K562 (cell line): ENCODE measurements at regions not wholly inside any gene's neighbourhood (a gene's known extent, or its start where the extent isn't known, plus 50 kb on each side); places are given as distances from the start of the nearest gene placed in this dataset.

Experiments
- ATAC-seq: fragments of 200-7000 bp; cut with Tn5 transposase; 3 replicates; pipeline ENCODE4 v1.9.1; 2020; ENCODE audit warnings: moderate library complexity
- BruUV-seq: library from RNA; stranded (reverse); fragments of 400-500 nt; replicated peaks from 2 replicates; lab custom pipeline; 2021; lab: Mats Ljungman, UMichigan
- CTCF ChIA-PET: fragments of 300-600 bp; formaldehyde crosslinking; extraction: SDS; loops from one replicate; lab custom pipeline; 2021; ENCODE audit warnings: low intra/inter-chr PET ratio; lab: Yijun Ruan, JAX
- POLR2A ChIA-PET: fragments of 300-600, 350-650 bp; sonication (Branson Sonifier 250); formaldehyde crosslinking; extraction: SDS; loops from one replicate; lab custom pipeline; 2021; ENCODE audit warnings: antibody characterized with exemption, inconsistent platforms; lab: Yijun Ruan, JAX
- DNase-seq, 4 experiments: peaks; one replicate each; pipeline versions ENCODE4 v3.0.0 to v3.0.0-alpha.2; 2011 to 2018; ENCODE audit warnings: low spot score in 3 of 4, mixed read lengths in 3 of 4; ENCODE audit errors: extremely low read depth in 1 of 4
- FAIRE-seq: peaks from 2 replicates; lab custom pipeline; 2011; peaks lifted over from hg19 to GRCh38; lab: Jason Lieb, UNC
- H2AFZ ChIP-seq: 2 replicates; pipeline ENCODE4 v1.6.0; 2011; ENCODE audit warnings: low read depth, low read length, control low read depth, inconsistent platforms
- H3K27ac ChIP-seq: fragments of 200-600 bp; 3 replicates; pipeline ENCODE4 v1.8.0; 2011; ENCODE audit warnings: low read depth, mild to moderate bottlenecking, control low read depth, inconsistent platforms, low read length, moderate library complexity, mixed read lengths; ENCODE audit errors: extremely low read depth
- H3K27me3 ChIP-seq, 2 experiments: fragments of 300-600 bp in 1 of 2; 2 replicates in 1 of 2; 3 replicates in 1 of 2; pipeline versions ENCODE4 v1.6.0 to v1.8.0; 2011; ENCODE audit warnings: inconsistent platforms in 2 of 2, low read length in 2 of 2, mild to moderate bottlenecking in 1 of 2, mixed read lengths in 1 of 2, moderate library complexity in 1 of 2; ENCODE audit not compliant: control insufficient read depth in 2 of 2, insufficient read depth in 2 of 2
- H3K36me3 ChIP-seq: fragments of 300-600 bp; 3 replicates; pipeline ENCODE4 v1.8.0; 2011; ENCODE audit warnings: mild to moderate bottlenecking, low read length, inconsistent platforms; ENCODE audit not compliant: control insufficient read depth, insufficient read depth
- H3K4me1 ChIP-seq, 2 experiments: fragments of 200-600 bp in 1 of 2; replicated peaks in 1 of 2; 2 replicates in 1 of 2; 3 replicates in 1 of 2; pipeline versions ENCODE4 v1.5.1 to v1.8.0; 2011; ENCODE audit warnings: inconsistent platforms in 2 of 2, low read length in 2 of 2, mild to moderate bottlenecking in 1 of 2, mixed read lengths in 1 of 2, moderate library complexity in 1 of 2; ENCODE audit not compliant: control insufficient read depth in 2 of 2, insufficient read depth in 2 of 2
- H3K4me2 ChIP-seq: 2 replicates; pipeline ENCODE4 v1.6.1; 2011; ENCODE audit warnings: low read length, control low read depth, inconsistent platforms, mixed read lengths; ENCODE audit not compliant: insufficient read depth
- H3K4me3 ChIP-seq: fragments of 200-600 bp; sonication (generic), shearing (Covaris generic); 2 replicates; pipeline ENCODE4 v1.5.1; 2016; ENCODE audit warnings: control low read depth, inconsistent platforms
- H3K79me2 ChIP-seq: fragments of 200-600 bp; 3 replicates; pipeline ENCODE4 v1.8.0; 2011; ENCODE audit warnings: low read length, inconsistent platforms; ENCODE audit not compliant: control insufficient read depth, insufficient read depth
- H3K9ac ChIP-seq, 2 experiments: 2 replicates each; pipeline versions ENCODE4 v1.6.0 to v1.6.1; 2011; ENCODE audit warnings: low read depth in 2 of 2, low read length in 2 of 2, control low read depth in 1 of 2, inconsistent platforms in 1 of 2, mild to moderate bottlenecking in 1 of 2, mixed read lengths in 1 of 2; ENCODE audit not compliant: insufficient read depth in 1 of 2
- H3K9me1 ChIP-seq: one replicate; pipeline ENCODE4 v1.6.0; 2011; ENCODE audit warnings: inconsistent platforms, mild to moderate bottlenecking, low read length, moderate library complexity; ENCODE audit not compliant: control insufficient read depth, insufficient read depth
- H3K9me3 ChIP-seq: replicated peaks from 2 replicates; pipeline ENCODE4 v1.5.1; 2011; ENCODE audit warnings: low read depth, low read length, inconsistent platforms; ENCODE audit not compliant: control insufficient read depth, insufficient read depth
- H4K20me1 ChIP-seq: replicated peaks from 2 replicates; pipeline ENCODE4 v1.6.1; 2011; ENCODE audit warnings: low read length, inconsistent platforms, mixed read lengths; ENCODE audit not compliant: control insufficient read depth, insufficient read depth
- GABPB2 ChIP-seq: fragments of 250-450 bp; sonication (Bioruptor Pico); conservative IDR thresholded peaks from 2 replicates; pipeline ENCODE4 v1.5.1; 2021; ENCODE audit warnings: mild to moderate bottlenecking
- HNRNPL ChIP-seq: fragments of 200-400 bp; formaldehyde crosslinking; IDR thresholded peaks from 2 replicates; pipeline ENCODE4 v1.6.1; 2017; ENCODE audit warnings: low read depth, mild to moderate bottlenecking, low read length
- HNRNPLL ChIP-seq: fragments of 200-400 bp; formaldehyde crosslinking; IDR thresholded peaks from 2 replicates; pipeline ENCODE4 v1.6.1; 2017; ENCODE audit warnings: low read length, low read depth, mild to moderate bottlenecking; ENCODE audit not compliant: poor library complexity, severe bottlenecking
- NFATC3 ChIP-seq: fragments of 450-650 bp; IDR thresholded peaks from 2 replicates; pipeline ENCODE4 v1.6.1; 2017; ENCODE audit warnings: mild to moderate bottlenecking
- SIN3B ChIP-seq: fragments of 450-650 bp; IDR thresholded peaks from 2 replicates; pipeline ENCODE4 v1.6.1; 2017; ENCODE audit warnings: low read depth, mild to moderate bottlenecking, moderate library complexity
- TAF7 ChIP-seq: fragments of 450-650 bp; IDR thresholded peaks from 2 replicates; pipeline ENCODE4 v1.6.1; 2016; ENCODE audit warnings: missing genetic modification characterization, missing compliant biosample characterization
- U2AF1 ChIP-seq: fragments of 200-400 bp; formaldehyde crosslinking; optimal IDR thresholded peaks from 2 replicates; pipeline ENCODE3; 2017; ENCODE audit warnings: mild to moderate bottlenecking, low read depth, low read length, moderate library complexity
- ZNF12 ChIP-seq: sonication (generic); formaldehyde crosslinking; IDR thresholded peaks from 2 replicates; pipeline ENCODE4 v1.4.0; 2020; ENCODE audit warnings: mild to moderate bottlenecking, missing genetic modification reagents
- WGBS: fragments of 100-300 bp; shearing (Covaris generic); methylation state at CpG from one replicate; pipeline ENCODE4 v1.1.6; 2016; ENCODE audit warnings: low coverage, mixed read lengths; ENCODE audit not compliant: insufficient coverage; ENCODE audit errors: missing lambda C conversion rate; 5-methylcytosine and 5-hydroxymethylcytosine counted together
- in situ Hi-C: fragments of 300-500 bp; cut with MboI; formaldehyde crosslinking; loops from 4 replicates; pipeline ENCODE4 v1.15.0; 2018; ENCODE audit warnings: inconsistent platforms, mixed read lengths
- intact Hi-C: fragments of 100-400 bp; cut with micrococcal nuclease; formaldehyde crosslinking; loops from 2 replicates; pipeline ENCODE4 v1.14.2; 2022
- TF ChIP-seq, protein P1 (sequence below): conservative IDR thresholded peaks from 2 replicates; pipeline ENCODE4 v1.6.1; 2011; ENCODE audit warnings: low read depth, mild to moderate bottlenecking, low read length; ENCODE audit not compliant: control insufficient read depth

DNA sequence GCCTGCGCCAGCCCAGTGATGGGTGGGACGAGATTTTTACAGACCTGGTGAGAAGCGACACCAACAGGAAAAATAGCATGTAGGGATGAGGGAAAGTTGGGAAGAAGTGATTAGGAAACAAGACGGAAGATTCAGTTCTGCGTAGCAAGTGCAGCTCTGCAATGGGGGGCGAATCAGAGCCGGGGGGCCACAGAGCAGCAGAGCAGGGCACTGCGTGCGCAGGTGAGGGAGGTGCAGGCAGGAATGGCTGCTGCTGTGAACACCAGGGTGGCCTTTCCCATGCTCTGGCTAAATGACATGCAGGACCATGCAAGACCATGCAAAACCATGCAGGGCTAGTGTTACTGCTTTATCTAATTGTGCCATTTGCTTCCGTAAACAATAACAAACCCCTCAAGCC lies 442.7 kb upstream of the FRG1 start (continued):
- TF ChIP-seq, protein P1, sequence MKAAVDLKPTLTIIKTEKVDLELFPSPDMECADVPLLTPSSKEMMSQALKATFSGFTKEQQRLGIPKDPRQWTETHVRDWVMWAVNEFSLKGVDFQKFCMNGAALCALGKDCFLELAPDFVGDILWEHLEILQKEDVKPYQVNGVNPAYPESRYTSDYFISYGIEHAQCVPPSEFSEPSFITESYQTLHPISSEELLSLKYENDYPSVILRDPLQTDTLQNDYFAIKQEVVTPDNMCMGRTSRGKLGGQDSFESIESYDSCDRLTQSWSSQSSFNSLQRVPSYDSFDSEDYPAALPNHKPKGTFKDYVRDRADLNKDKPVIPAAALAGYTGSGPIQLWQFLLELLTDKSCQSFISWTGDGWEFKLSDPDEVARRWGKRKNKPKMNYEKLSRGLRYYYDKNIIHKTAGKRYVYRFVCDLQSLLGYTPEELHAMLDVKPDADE: no peak

DNA sequence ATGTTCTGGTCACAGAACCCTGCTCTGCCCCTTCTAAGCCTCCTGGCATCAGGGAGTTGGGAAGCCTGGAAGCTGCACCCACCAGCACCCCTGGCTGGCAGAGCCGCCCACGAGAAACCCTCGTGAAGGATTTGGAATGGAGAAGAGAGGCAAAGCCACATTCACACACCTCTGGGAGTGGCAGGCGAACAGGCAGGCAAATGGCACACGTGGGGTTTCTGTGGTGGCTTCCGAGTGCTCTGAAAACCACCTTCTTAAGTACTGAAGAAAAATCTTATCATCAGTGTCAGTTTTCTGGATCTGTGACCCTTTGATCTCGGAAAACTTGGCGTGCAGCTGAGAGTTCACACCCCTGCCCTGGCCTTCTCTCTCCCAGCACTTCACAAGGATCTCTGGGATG lies 442.2 kb upstream of the FRG1 start:
- Histone ChIP-seq H3K9me1 (no peaks in the 10 kb centered on the region), H3K9me3 (peaks cover 3% of the 10 kb centered on the region; the same call in 1 of the 2 replicates), H3K27ac (no peak overlapping the region), H2AFZ (no peak overlapping the region), H3K9ac (no peak overlapping the region), H3K79me2 (no peaks in the 10 kb centered on the region)
- no TSS peak for BruUV-seq
- intact Hi-C loops: no loop called here
- POLR2A ChIA-PET: no interaction called here
- no peak for ATAC-seq
- TF ChIP-seq NFATC3 (no peak), TAF7 (no peak), HNRNPL (no peak), SIN3B (no peak), HNRNPLL (no peak), ZNF12 (CRISPR knock-in tag) (no peak), U2AF1 (no peak), GABPB2 (CRISPR knock-in tag) (no peak)
- TF ChIP-seq, all 486 proteins: peak for 0
- in situ Hi-C loops: no loop called here
- H3K4me1 ChIP-seq: no peaks in the 10 kb centered on the region
- WGBS: under 1% methylated on average over 8 of the region's 8 CpGs
- H3K27me3 ChIP-seq: no peaks in the 10 kb centered on the region
- CTCF ChIA-PET: no interaction called here
- DNase-seq (no peak), FAIRE-seq (no peak)
- H3K36me3 ChIP-seq: no peaks in the 10 kb centered on the region
- no peak overlapping the region for H3K4me2 ChIP-seq
- no peak overlapping the region for H3K4me3 ChIP-seq
- no peaks in the 10 kb centered on the region for H4K20me1 ChIP-seq
